LNCAP (cell line): ENCODE measurements at regions not wholly inside any gene's neighbourhood (a gene's known extent, or its start where the extent isn't known, plus 50 kb on each side); places are given as distances from the start of the nearest gene placed in this dataset.

ENCODE experiments used
- TF ChIP-seq, protein P1 (sequence below): fragments of 450-650 bp; IDR thresholded peaks from 2 replicates; pipeline ENCODE4 v1.5.1; 2017; ENCODE audit warnings: mild to moderate bottlenecking

DNA sequence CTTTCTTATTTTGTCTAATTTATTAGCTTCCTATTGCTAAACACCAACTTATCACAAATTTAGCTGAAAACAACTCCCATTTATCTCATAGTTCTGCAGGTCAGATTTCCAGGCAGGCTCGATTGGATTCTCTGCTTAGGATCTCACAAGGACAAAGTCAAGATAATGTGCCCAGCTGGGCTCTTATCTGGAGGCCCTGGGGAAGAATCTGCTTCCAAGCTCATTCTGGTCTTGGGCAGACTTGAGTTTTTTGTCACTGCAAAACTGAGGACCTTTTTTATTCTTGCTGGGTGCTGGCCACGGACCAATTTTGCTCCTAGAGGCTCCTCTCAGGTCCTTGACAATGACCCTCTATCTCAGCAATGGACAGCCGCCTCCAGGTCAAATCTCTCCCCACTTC lies 215.5 kb downstream of the TRIB2 start:
- TF ChIP-seq, protein P1, sequence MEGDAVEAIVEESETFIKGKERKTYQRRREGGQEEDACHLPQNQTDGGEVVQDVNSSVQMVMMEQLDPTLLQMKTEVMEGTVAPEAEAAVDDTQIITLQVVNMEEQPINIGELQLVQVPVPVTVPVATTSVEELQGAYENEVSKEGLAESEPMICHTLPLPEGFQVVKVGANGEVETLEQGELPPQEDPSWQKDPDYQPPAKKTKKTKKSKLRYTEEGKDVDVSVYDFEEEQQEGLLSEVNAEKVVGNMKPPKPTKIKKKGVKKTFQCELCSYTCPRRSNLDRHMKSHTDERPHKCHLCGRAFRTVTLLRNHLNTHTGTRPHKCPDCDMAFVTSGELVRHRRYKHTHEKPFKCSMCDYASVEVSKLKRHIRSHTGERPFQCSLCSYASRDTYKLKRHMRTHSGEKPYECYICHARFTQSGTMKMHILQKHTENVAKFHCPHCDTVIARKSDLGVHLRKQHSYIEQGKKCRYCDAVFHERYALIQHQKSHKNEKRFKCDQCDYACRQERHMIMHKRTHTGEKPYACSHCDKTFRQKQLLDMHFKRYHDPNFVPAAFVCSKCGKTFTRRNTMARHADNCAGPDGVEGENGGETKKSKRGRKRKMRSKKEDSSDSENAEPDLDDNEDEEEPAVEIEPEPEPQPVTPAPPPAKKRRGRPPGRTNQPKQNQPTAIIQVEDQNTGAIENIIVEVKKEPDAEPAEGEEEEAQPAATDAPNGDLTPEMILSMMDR = no peak

DNA sequence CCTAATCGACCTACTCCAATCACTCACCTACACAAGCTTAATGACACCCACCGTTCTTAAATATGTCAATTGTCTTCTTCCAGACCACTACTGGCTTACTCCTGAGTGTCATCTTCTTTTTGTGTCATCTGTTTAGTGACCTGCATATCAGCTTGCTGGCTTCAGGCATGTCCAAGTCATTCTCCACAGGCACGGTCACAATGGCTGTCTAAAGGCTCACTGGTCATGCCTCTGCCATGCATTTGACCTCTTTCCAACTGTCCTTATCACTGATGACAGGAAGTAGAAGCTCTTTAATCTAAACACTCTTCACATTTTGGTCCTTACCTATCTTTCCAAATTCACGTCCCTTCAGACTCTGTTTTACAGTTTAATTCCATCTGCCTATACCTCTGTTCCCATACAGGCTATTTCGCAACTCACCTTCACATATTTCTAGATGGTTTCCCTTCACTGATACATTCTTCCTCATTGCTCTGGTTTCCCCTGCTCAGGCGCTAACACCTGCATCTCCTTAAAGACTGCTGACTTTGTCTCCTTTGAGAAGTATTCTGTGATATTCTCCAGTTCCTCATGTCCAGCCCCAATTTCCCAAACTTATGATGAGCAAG lies 217.5 kb downstream of the TRIB2 start:
- TF ChIP-seq, protein P1 = no peak

DNA sequence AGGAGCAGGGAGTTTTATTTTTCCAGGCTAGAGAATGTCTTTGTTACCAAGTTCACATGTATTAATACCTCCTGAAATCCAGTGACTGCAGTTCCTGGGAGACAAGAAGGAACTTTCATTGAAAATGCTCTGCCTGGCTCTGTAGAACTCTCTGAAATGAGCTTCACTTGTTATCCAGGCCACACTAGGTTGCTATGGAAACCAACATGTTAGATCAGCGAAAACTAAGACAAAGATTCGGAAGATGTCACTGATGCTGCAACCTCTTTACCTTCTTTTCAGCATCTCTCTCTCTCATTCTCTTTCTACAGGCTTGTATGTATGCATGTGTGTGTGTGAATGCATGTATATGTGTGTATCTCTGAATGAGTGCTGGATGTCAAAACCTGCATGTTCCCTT lies 218.5 kb downstream of the TRIB2 start:
- TF ChIP-seq, protein P1 = no peak

DNA sequence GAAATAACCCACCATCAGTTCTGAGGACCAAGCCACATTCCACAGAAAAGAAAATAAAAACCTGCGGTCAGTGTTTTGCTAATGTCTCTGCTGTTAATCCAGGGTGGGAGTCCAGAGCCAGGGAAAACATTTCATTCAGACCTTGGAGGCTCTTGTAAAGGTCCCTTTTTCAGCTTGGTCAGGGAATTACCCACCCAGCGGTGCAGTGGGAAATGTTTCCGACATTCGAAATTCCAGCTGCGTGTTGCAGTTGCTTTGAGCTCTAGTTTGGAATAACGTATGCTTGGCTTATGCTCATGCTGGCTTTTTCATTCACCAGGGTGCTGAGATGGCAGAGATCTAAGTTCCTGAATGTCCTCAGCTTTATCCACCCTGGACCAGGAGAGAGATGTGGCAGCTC lies 219.1 kb downstream of the TRIB2 start:
- TF ChIP-seq, protein P1 = no peak

DNA sequence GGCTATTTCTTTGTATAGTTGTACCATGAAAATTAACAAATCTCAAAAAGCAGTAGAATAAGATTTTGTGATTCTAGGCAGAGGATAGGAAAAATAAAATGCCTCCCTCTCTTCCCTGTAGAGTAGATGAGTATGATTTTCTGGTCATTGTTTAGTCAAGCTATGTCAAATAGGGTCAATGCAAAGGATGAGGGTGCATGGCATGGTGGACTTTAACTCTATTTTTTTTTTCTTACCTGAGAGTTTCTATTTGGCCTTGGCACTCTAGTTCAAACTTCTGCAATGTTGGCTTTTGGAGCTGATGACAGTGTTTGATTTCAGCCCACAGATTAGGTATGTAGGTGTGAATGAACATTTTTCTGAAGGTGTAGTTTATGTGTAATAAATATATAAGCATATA lies 224.5 kb downstream of the TRIB2 start:
- TF ChIP-seq, protein P1 = no peak

DNA sequence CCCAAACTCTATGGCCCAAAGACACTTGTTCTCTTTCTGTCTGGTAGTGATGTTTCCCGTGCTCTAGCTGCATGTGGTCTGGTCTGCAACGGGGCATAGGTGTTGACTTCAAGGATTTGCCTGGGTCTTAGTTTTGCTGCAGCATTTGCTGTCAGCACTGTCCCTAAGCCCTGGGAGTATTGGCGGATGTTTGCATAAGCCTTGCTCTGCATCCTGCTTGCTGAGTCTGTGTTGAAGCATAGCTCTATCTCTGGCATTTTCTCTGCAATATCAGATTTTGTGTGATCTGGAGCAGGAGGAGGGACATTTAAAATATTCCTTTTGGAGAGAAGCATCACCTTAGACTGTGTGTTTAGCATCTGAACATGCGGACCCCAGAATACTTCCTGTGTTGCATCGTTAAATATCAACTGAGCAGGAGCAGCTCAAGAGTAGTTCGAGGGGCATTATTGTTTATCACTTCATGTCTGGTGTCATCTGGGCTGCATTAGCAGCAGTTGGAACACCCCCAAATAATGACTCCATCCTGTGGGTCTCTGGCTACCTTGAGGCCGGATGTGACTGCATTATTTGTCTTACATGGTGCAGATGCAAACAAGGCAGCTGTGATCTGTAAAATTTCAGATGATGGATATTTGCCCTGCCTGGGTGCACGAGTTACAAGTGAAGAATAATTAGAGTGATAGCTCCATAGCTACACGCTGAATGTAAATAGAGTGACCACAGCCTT lies 231.7 kb downstream of the TRIB2 start:
- TF ChIP-seq, protein P1 = no peak

DNA sequence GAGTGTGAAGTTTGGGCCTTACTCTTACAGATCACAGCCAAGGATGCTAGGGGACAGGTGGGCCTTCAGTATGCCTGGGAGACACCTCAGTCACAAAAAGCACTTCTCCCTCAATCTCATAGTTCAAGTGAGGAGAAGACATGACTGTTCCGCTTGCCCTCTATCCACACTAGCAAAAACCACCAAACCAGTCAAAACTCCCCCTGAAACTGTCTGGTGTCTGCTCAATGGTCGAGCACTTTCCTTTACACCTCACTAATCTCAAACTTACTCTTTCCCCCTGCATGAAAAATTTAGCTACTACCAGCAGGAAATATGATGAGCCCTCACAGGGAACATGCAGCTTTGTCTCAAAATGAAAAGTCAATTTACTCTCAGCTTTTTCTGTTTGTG lies 232.2 kb downstream of the TRIB2 start:
- TF ChIP-seq, protein P1 = no peak
